ENCODE measurements at regions not wholly inside any gene's neighbourhood (a gene's known extent, or its start where the extent isn't known, plus 50 kb on each side); places are given as distances from the start of the nearest gene placed in this dataset.
"Not testable (repeated sequence)": the region's sequence is repeated elsewhere in the genome, so short reads cannot be mapped to it uniquely, and the experiment has no call there.

DNA sequence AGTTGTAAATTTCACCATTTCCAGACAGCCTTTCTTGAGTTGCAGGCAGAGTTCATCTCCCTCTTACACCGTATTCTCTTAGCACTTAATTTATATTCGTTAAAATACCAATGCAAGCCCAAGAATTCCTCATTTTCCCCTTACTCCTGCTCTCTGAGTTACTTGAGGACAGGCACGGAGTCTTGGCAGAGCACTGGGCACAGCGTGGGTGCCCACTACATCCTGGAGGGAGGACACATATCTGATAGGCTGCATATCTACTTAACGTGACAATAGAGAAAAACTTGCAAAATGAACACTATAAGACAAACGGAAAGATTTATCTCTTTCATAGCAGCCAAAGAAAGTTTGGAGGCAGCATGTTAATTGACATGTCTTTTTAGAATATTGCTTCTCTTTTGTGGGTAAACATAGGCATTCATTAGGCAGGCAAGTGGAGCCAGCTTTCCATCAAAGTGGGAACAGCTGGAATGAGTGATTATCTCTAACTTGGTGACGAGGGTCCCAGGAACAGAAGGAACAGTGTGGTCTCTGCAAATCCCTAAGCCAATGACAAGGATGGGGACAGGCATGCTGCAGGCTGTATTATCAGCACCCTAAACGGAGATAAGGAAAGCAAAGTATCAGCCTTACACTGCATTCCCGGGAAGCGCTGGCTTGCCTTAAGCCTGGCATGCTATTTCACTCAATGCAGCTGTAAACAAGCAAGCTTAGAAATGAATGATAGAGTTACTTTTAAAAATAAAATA, 116.5 kb downstream of the RTP4 start:
- intact Hi-C loops (cut with DNase I; ENCODE audit: low total_unique reads), result no loop called here
- Histone ChIP-seq H3K4me3 (no peak overlapping the region), H3K27me3 (no peaks in the 10 kb centered on the region), H3K4me1 (no peaks in the 10 kb centered on the region), H3K9me3 (no peaks in the 10 kb centered on the region), H3K36me3 (no peaks in the 10 kb centered on the region), H3K27ac (no peak overlapping the region)
- TF ChIP-seq, protein P1, sequence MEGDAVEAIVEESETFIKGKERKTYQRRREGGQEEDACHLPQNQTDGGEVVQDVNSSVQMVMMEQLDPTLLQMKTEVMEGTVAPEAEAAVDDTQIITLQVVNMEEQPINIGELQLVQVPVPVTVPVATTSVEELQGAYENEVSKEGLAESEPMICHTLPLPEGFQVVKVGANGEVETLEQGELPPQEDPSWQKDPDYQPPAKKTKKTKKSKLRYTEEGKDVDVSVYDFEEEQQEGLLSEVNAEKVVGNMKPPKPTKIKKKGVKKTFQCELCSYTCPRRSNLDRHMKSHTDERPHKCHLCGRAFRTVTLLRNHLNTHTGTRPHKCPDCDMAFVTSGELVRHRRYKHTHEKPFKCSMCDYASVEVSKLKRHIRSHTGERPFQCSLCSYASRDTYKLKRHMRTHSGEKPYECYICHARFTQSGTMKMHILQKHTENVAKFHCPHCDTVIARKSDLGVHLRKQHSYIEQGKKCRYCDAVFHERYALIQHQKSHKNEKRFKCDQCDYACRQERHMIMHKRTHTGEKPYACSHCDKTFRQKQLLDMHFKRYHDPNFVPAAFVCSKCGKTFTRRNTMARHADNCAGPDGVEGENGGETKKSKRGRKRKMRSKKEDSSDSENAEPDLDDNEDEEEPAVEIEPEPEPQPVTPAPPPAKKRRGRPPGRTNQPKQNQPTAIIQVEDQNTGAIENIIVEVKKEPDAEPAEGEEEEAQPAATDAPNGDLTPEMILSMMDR (IDR thresholded peaks at IDR 0.05), result no peak
- TF ChIP-seq POLR2AphosphoS5 (IDR thresholded peaks at IDR 0.05), result no peak
- TF ChIP-seq POLR2A (IDR thresholded peaks at IDR 0.05), result no peak
- DNase-seq (ENCODE audit: low spot score in 2 of 2), result no peak

DNA sequence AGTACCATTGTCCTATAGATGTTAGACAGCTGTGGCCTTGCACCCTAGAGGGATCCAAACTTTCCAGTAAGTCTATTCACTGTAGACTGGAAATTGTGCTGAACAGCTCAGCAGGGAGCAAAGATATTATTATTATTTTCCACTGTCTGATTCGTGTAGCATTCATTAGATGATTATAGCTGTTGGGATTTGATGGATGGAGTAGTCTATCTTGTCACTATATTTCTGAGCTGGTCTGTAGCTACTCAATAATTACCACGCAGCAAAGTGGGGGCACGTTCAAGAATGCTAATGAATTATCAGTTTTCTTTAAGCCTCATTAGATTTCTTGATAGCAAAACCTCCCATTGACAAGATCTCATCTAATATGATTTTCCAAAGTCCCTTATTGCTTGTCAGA, 113.2 kb downstream of the RTP4 start:
- H3K4me1 ChIP-seq, result no peaks in the 10 kb centered on the region
- TF ChIP-seq, protein P1 (IDR thresholded peaks at IDR 0.05), result no peak
- no peak for TF ChIP-seq POLR2AphosphoS5 (IDR thresholded peaks at IDR 0.05)
- intact Hi-C loops (cut with DNase I; ENCODE audit: low total_unique reads), result no loop called here

DNA sequence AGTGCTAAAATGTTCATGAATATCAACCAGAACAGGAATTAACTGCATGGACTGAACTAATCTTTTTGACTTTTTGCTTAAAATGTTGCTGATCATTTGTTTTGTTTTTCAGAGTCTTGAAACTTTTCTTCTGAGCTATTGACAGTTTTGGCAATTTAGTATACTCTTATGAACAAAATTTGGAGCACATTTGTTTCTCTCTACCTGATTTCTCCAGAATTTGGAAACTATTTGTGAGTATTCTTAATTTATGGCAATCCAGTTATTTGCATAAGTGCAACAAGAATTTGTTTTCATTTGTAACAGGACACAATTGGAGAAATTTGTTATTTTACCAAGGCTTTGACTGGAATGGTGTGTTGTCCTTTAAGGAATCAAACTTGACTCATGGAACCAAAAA, 107.4 kb downstream of the RTP4 start:
- H3K4me3 ChIP-seq; DNase-seq (ENCODE audit: low spot score in 2 of 2); H3K27me3 ChIP-seq; H3K27ac ChIP-seq; H3K36me3 ChIP-seq; H3K4me1 ChIP-seq; intact Hi-C loops (cut with DNase I; ENCODE audit: low total_unique reads): not testable (repeated sequence)
- peaks cover 19 to 26% of the 10 kb centered on the region in 2 donors for H3K9me3 ChIP-seq

More for the DNA sequence above, 113.2 kb downstream of the RTP4 start:
- Histone ChIP-seq H3K36me3 (no peaks in the 10 kb centered on the region), H3K27ac (no peak overlapping the region), H3K9me3 (peaks cover 0 to 9% of the 10 kb centered on the region in 2 donors), H3K4me3 (no peak overlapping the region), H3K27me3 (no peaks in the 10 kb centered on the region)
- no peak for DNase-seq (ENCODE audit: low spot score in 2 of 2)

DNA sequence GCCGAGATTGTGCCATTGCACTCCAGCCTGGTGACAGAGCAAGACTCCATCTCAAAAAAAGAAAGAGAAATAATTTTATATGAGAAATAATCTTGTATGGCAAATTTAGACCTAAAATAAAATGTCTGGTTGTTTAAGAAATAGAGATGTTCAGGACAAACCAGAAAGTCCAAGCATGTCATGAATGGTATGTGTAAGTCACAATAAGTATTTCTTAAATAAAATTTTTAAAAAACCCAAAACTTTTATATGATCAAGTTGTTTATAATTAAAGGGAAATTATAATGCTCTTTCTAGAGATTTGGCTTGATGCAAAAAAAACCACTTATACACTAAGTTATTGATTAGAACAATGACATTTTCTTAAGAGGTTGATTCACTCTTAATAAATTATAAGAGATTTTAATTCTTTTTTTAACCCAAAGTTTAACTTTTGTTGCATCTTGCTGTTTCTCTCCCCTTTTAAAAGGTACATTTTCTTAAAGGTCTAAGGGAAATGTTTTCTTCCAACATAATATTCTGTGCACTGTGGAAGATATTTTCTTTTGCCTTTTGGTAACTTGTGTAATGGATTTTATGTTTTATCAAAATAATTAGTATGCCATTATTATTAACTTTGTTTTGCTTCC, 105.7 kb downstream of the RTP4 start:
- Histone ChIP-seq H3K27ac (no peak overlapping the region), H3K4me1 (no peaks in the 10 kb centered on the region), H3K9me3 (peaks cover 19 to 26% of the 10 kb centered on the region in 2 donors), H3K4me3 (no peak overlapping the region), H3K36me3 (no peaks in the 10 kb centered on the region), H3K27me3 (no peaks in the 10 kb centered on the region)
- no peak for DNase-seq (ENCODE audit: low spot score in 2 of 2)
- intact Hi-C loops (cut with DNase I; ENCODE audit: low total_unique reads), result no loop called here
- TF ChIP-seq, protein P1 (IDR thresholded peaks at IDR 0.05), result no peak
- TF ChIP-seq POLR2A (IDR thresholded peaks at IDR 0.05), result no peak
- TF ChIP-seq POLR2AphosphoS5 (IDR thresholded peaks at IDR 0.05), result no peak

DNA sequence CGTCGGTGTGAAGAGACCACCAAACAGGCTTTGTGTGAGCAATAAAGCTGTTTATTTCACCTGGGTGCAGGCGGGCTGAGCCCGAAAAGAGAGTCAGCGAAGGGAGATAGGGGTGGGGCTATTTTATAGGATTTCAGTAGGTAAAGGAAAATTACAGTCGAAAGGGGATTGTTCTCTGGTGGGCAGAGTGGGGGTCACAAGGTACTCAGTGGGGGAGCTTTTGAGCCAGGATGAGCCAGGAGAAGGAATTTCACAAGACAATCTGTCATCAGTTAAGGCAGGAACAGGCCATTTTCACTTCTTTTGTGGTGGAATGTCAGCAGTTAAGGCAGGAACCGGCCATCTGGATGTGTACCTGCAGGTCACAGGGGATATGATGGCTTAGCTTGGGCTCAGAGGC, 98.1 kb downstream of the RTP4 start:
- H3K36me3 ChIP-seq; intact Hi-C loops (cut with DNase I; ENCODE audit: low total_unique reads): not testable (repeated sequence)

DNA sequence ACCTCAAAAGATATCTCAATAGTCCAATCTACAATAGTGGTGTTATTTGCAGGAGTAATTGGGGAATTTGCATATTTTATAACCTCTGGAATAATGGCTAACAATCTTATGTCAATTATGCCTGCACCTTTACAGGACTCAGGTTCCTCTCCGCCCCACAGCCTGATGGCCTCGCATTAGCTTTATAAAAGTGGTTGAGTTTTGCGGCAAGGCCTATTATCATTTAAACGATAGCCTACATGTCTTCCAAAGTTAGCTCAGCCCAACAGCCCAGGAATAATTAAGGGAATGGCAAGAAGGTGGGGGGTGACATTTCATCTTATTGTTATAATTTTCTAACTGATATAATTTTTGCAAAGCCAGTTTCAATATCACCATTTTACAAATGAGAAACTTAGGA, 97.3 kb downstream of the RTP4 start:
- Histone ChIP-seq H3K9me3 (no peaks in the 10 kb centered on the region), H3K27me3 (no peaks in the 10 kb centered on the region), H3K4me1 (no peaks in the 10 kb centered on the region), H3K27ac (no peak overlapping the region), H3K36me3 (no peaks in the 10 kb centered on the region), H3K4me3 (no peak overlapping the region)
- DNase-seq (ENCODE audit: low spot score in 2 of 2), result no peak
- intact Hi-C loops (cut with DNase I; ENCODE audit: low total_unique reads), result no loop called here
- TF ChIP-seq POLR2AphosphoS5 (IDR thresholded peaks at IDR 0.05) (no peak), POLR2A (IDR thresholded peaks at IDR 0.05) (no peak)
- TF ChIP-seq, protein P1 (IDR thresholded peaks at IDR 0.05), result no peak

More for the DNA sequence above, 98.1 kb downstream of the RTP4 start:
- H3K9me3 ChIP-seq; DNase-seq (ENCODE audit: low spot score in 2 of 2); H3K4me1 ChIP-seq; H3K27ac ChIP-seq; H3K27me3 ChIP-seq; H3K4me3 ChIP-seq: not testable (repeated sequence)
